PC-3 (cell line): ENCODE measurements at regions not wholly inside any gene's neighbourhood (a gene's known extent, or its start where the extent isn't known, plus 50 kb on each side); places are given as distances from the start of the nearest gene placed in this dataset.
A peak's percentile ranks its signal among the peaks of the same experiment; 100 is the strongest.

Source experiments
- ATAC-seq: fragments of 200-7000 bp; cut with Tn5 transposase; 2 replicates; pipeline ENCODE4 v1.9.1; 2020; ENCODE audit warnings: mild to moderate bottlenecking, moderate library complexity
- BruUV-seq: library from RNA; stranded (reverse); fragments of 400-500 nt; replicated peaks from 2 replicates; lab custom pipeline; 2021; lab: Mats Ljungman, UMichigan
- CTCF ChIA-PET: fragments of 300-600 bp; sonication (Branson Sonifier 250); formaldehyde crosslinking; loops from one replicate; lab custom pipeline; 2022; ENCODE audit warnings: antibody characterized with exemption; lab: Charles Lee
- POLR2A ChIA-PET: fragments of 300-600 bp; sonication (Branson Sonifier 250); formaldehyde crosslinking; loops from one replicate; lab custom pipeline; 2022; ENCODE audit warnings: antibody characterized with exemption; ENCODE audit not compliant: unreplicated experiment; lab: Charles Lee
- DNase-seq: peaks from one replicate; pipeline ENCODE4 v3.0.0-alpha.2; 2015
- H2AFZ ChIP-seq: fragments of 300-600 bp; sonication (generic); 2 replicates; pipeline ENCODE4 v1.6.0; 2016; ENCODE audit warnings: antibody characterized with exemption, low read length
- H3F3A ChIP-seq: fragments of 300-600 bp; sonication (generic); one replicate; pipeline ENCODE4 v1.6.0; 2017; ENCODE audit warnings: antibody characterized with exemption, low read length, control low read depth, mild to moderate bottlenecking; ENCODE audit not compliant: unreplicated experiment
- H3K27ac ChIP-seq: fragments of 300-600 bp; sonication (generic); 2 replicates; pipeline ENCODE4 v1.5.1; 2016; ENCODE audit warnings: mild to moderate bottlenecking, low read length
- H3K27me3 ChIP-seq: fragments of 300-600 bp; sonication (generic); 2 replicates; pipeline ENCODE4 v1.6.1; 2016; ENCODE audit warnings: low read length, mixed read lengths
- H3K36me3 ChIP-seq: fragments of 300-600 bp; sonication (generic); 2 replicates; pipeline ENCODE4 v1.6.1; 2016; ENCODE audit warnings: low read depth, mixed run types, low read length, mixed read lengths
- H3K4me1 ChIP-seq: fragments of 300-600 bp; sonication (generic); 2 replicates; pipeline ENCODE4 v1.5.1; 2016; ENCODE audit warnings: low read length; ENCODE audit not compliant: insufficient read depth
- H3K4me2 ChIP-seq: fragments of 300-600 bp; sonication (generic); 2 replicates; pipeline ENCODE4 v1.6.0; 2016; ENCODE audit warnings: low read length
- H3K4me3 ChIP-seq: fragments of 300-600 bp; sonication (generic); 2 replicates; pipeline ENCODE4 v1.5.1; 2016; ENCODE audit warnings: mild to moderate bottlenecking, low read length, mixed read lengths
- H3K79me2 ChIP-seq: fragments of 300-600 bp; sonication (generic); 2 replicates; pipeline ENCODE4 v1.6.1; 2017; ENCODE audit warnings: low read length, mixed read lengths
- H3K9ac ChIP-seq: fragments of 300-600 bp; sonication (generic); 2 replicates; pipeline ENCODE4 v1.6.0; 2016; ENCODE audit warnings: mild to moderate bottlenecking, low read length
- H3K9me2 ChIP-seq: fragments of 300-600 bp; sonication (generic); replicated peaks from 2 replicates; pipeline ENCODE4 v1.6.1; 2016; ENCODE audit warnings: mixed run types, low read length, mixed read lengths
- H3K9me3 ChIP-seq: fragments of 300-600 bp; sonication (generic); 2 replicates; pipeline ENCODE4 v1.6.1; 2016; ENCODE audit warnings: low read length, mixed read lengths
- H4K20me1 ChIP-seq: fragments of 300-600 bp; sonication (generic); 2 replicates; pipeline ENCODE4 v1.6.1; 2016; ENCODE audit warnings: low read length, mixed read lengths
- EZH2 ChIP-seq: fragments of 300-600 bp; sonication (generic); IDR thresholded peaks from one replicate; pipeline ENCODE4 v1.6.1; 2017; ENCODE audit warnings: antibody characterized with exemption, mild to moderate bottlenecking, low read length; ENCODE audit not compliant: unreplicated experiment
- EZH2phosphoT487 ChIP-seq: fragments of 300-600 bp; sonication (generic); IDR thresholded peaks from 2 replicates; pipeline ENCODE4 v1.6.1; 2018; ENCODE audit warnings: mild to moderate bottlenecking, antibody characterized with exemption, low read length, borderline replicate concordance
- intact Hi-C: fragments of 100-400 bp; cut with micrococcal nuclease; formaldehyde crosslinking; loops from 2 replicates; pipeline ENCODE4 v1.9.0; 2023
- TF ChIP-seq, protein P1 (sequence below): fragments of 300-600 bp; sonication (generic); conservative IDR thresholded peaks from 2 replicates; pipeline ENCODE4 v1.5.1; 2017; ENCODE audit warnings: antibody characterized with exemption, low read depth, mild to moderate bottlenecking, low read length

- intact Hi-C loops, result no loop called here
- Histone ChIP-seq H3K9me2 (no peaks in the 10 kb centered on the region), H3K9ac (no peak overlapping the region), H4K20me1 (no peaks in the 10 kb centered on the region), H3K27ac (no peak overlapping the region), H3K4me2 (no peak overlapping the region), H2AFZ (no peak overlapping the region), H3K4me3 (no peak overlapping the region), H3K36me3 (no peaks in the 10 kb centered on the region), H3K9me3 (no peaks in the 10 kb centered on the region), H3K79me2 (no peaks in the 10 kb centered on the region), H3K4me1 (no peaks in the 10 kb centered on the region; the same call in 1 of the 2 replicates), H3F3A (no peaks in the 10 kb centered on the region), H3K27me3 (no peaks in the 10 kb centered on the region)
- DNase-seq (peak; percentile 12), ATAC-seq (no peak)
- CTCF ChIA-PET, result no interaction called here
- BruUV-seq, result no TSS peak
- POLR2A ChIA-PET, result no interaction called here
- TF ChIP-seq EZH2 (no peak), EZH2phosphoT487 (no peak)
- TF ChIP-seq, protein P1, sequence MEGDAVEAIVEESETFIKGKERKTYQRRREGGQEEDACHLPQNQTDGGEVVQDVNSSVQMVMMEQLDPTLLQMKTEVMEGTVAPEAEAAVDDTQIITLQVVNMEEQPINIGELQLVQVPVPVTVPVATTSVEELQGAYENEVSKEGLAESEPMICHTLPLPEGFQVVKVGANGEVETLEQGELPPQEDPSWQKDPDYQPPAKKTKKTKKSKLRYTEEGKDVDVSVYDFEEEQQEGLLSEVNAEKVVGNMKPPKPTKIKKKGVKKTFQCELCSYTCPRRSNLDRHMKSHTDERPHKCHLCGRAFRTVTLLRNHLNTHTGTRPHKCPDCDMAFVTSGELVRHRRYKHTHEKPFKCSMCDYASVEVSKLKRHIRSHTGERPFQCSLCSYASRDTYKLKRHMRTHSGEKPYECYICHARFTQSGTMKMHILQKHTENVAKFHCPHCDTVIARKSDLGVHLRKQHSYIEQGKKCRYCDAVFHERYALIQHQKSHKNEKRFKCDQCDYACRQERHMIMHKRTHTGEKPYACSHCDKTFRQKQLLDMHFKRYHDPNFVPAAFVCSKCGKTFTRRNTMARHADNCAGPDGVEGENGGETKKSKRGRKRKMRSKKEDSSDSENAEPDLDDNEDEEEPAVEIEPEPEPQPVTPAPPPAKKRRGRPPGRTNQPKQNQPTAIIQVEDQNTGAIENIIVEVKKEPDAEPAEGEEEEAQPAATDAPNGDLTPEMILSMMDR, result no peak
Measured at GRCh38 chr14:38336298-38336697, 80.4 kb upstream of the CLEC14A start.

DNA sequence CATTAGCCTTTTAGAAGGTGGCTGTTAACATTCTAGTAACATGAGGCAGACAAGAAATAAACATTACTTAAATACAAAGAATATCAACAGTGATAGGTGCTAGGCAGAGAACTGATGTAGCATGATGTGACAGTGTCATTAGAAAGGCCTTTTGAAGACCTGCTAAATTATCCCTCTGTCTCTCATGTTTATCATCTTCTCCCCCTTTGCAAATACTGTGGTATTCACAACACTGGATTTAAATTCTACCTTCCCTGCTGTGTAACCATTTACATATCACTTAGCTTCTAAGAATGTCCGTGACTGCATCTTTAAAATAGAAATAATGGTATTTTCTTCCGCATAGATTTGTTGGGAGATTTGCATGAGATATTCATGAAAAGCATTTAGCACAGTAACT lies 74.4 kb upstream of the CLEC14A start:
- BruUV-seq, result no TSS peak
- H3K4me3 ChIP-seq, result no peak overlapping the region
- POLR2A ChIA-PET, result no interaction called here
- H4K20me1 ChIP-seq, result no peaks in the 10 kb centered on the region
- no peaks in the 10 kb centered on the region for H3K79me2 ChIP-seq
- H2AFZ ChIP-seq, result no peak overlapping the region
- H3K9ac ChIP-seq, result no peak overlapping the region
- H3K9me3 ChIP-seq, result no peaks in the 10 kb centered on the region
- TF ChIP-seq EZH2, result no peak
- TF ChIP-seq, protein P1, result no peak
- no peak for TF ChIP-seq EZH2phosphoT487
- ATAC-seq (no peak), DNase-seq (no peak)
- no peaks in the 10 kb centered on the region for H3F3A ChIP-seq
- H3K9me2 ChIP-seq, result no peaks in the 10 kb centered on the region
- H3K4me1 ChIP-seq, result peaks cover 7% of the 10 kb centered on the region; the same call in 1 of the 2 replicates
- H3K4me2 ChIP-seq, result no peak overlapping the region
- H3K27me3 ChIP-seq, result no peaks in the 10 kb centered on the region
- CTCF ChIA-PET, result no interaction called here
- no peaks in the 10 kb centered on the region for H3K36me3 ChIP-seq
- intact Hi-C loops, result no loop called here
- no peak overlapping the region for H3K27ac ChIP-seq

- POLR2A ChIA-PET, result no interaction called here
- peak; percentile 74 for DNase-seq
Measured at GRCh38 chr14:38329246-38329645, 73.4 kb upstream of the CLEC14A start.

More at GRCh38 chr14:38329246-38329645, 73.4 kb upstream of the CLEC14A start:
- H4K20me1 ChIP-seq, result no peaks in the 10 kb centered on the region
- no peaks in the 10 kb centered on the region for H3K27me3 ChIP-seq
- no peaks in the 10 kb centered on the region for H3K79me2 ChIP-seq
- no peak for TF ChIP-seq EZH2
- TF ChIP-seq, protein P1, result no peak
- TF ChIP-seq EZH2phosphoT487, result no peak
- H3K9me3 ChIP-seq, result no peaks in the 10 kb centered on the region
- intact Hi-C loops, result no loop called here
- peaks cover 7% of the 10 kb centered on the region; the same call in 1 of the 2 replicates for H3K4me1 ChIP-seq
- no peaks in the 10 kb centered on the region for H3K36me3 ChIP-seq
- H3K27ac ChIP-seq, result no peak overlapping the region
- no TSS peak for BruUV-seq
- H3K9me2 ChIP-seq, result no peaks in the 10 kb centered on the region
- H3F3A ChIP-seq, result no peaks in the 10 kb centered on the region
- H3K9ac ChIP-seq, result no peak overlapping the region
- ATAC-seq, result no peak
- no peak overlapping the region for H3K4me2 ChIP-seq
- CTCF ChIA-PET, result no interaction called here
- H2AFZ ChIP-seq, result no peak overlapping the region
- no peak overlapping the region for H3K4me3 ChIP-seq
